GM12875 (cell line): ENCODE measurements at regions not wholly inside any gene's neighbourhood (a gene's known extent, or its start where the extent isn't known, plus 50 kb on each side); places are given as distances from the start of the nearest gene placed in this dataset.

Experiments
- H3K4me3 ChIP-seq: one replicate; pipeline ENCODE4 v1.5.1; 2011; ENCODE audit warnings: low read depth, low read length, control low read depth
- CTCF ChIP-seq: IDR thresholded peaks from 2 replicates; pipeline ENCODE4 v1.5.1; 2011; ENCODE audit warnings: low read depth, mild to moderate bottlenecking, control low read depth, inconsistent platforms, low read length, moderate library complexity, borderline replicate concordance; ENCODE audit not compliant: insufficient read depth

GRCh38 chr1:234687011-234687410 lies 77.0 kb upstream of the IRF2BP2 start:
- H3K4me3 ChIP-seq, result no peak overlapping the region
- no peak for TF ChIP-seq CTCF

- H3K4me3 ChIP-seq, result no peak overlapping the region
- no peak for TF ChIP-seq CTCF
These were observed 76.1 kb upstream of the IRF2BP2 start for GRCh38 chr1:234686035-234686434.

- TF ChIP-seq CTCF, result no peak
- H3K4me3 ChIP-seq, result no peak overlapping the region
These were observed 74.9 kb upstream of the IRF2BP2 start for GRCh38 chr1:234684856-234685255.

GRCh38 chr1:234683861-234684632 lies 74.1 kb upstream of the IRF2BP2 start:
- TF ChIP-seq CTCF, result no peak
- no peak overlapping the region for H3K4me3 ChIP-seq

- H3K4me3 ChIP-seq, result no peak overlapping the region
- TF ChIP-seq CTCF, result no peak
These were observed 73.3 kb upstream of the IRF2BP2 start for GRCh38 chr1:234683127-234683860.

GRCh38 chr1:234681990-234682389 lies 72.0 kb upstream of the IRF2BP2 start:
- H3K4me3 ChIP-seq, result no peak overlapping the region
- TF ChIP-seq CTCF, result no peak

- TF ChIP-seq CTCF, result no peak
- H3K4me3 ChIP-seq, result no peak overlapping the region
These were observed 71.1 kb upstream of the IRF2BP2 start for GRCh38 chr1:234681065-234681464.
